Activated naive CD8-positive, alpha-beta T cell (primary cell): ENCODE measurements at regions not wholly inside any gene's neighbourhood (a gene's known extent, or its start where the extent isn't known, plus 50 kb on each side); places are given as distances from the start of the nearest gene placed in this dataset.
"Not testable (repeated sequence)": the region's sequence is repeated elsewhere in the genome, so short reads cannot be mapped to it uniquely, and the experiment has no call there.

Source experiments
- H3K27ac Mint-ChIP-seq: one replicate; pipeline ENCODE4 v1.8.0; 2021; ENCODE audit warnings: mixed read lengths
- H3K27me3 Mint-ChIP-seq: one replicate; pipeline ENCODE4 v1.8.0; 2021; ENCODE audit warnings: mixed read lengths
- H3K36me3 Mint-ChIP-seq: one replicate; pipeline ENCODE4 v1.8.0; 2021; ENCODE audit warnings: mixed read lengths
- H3K4me1 Mint-ChIP-seq: one replicate; pipeline ENCODE4 v1.8.0; 2021; ENCODE audit warnings: low read depth, mixed read lengths
- H3K4me3 Mint-ChIP-seq: one replicate; pipeline ENCODE4 v1.8.0; 2021; ENCODE audit warnings: mild to moderate bottlenecking, mixed read lengths
- H3K9me3 Mint-ChIP-seq: one replicate; pipeline ENCODE4 v1.8.0; 2021; ENCODE audit warnings: low read depth, mixed read lengths

- Mint-ChIP-seq H3K27me3 (no peaks in the 10 kb centered on the region), H3K4me3 (no peak overlapping the region), H3K27ac (no peak overlapping the region), H3K36me3 (peaks cover 8% of the 10 kb centered on the region), H3K9me3 (no peaks in the 10 kb centered on the region), H3K4me1 (peaks cover 17% of the 10 kb centered on the region)
Observed at GRCh38 chr18:23311351-23312121, 141.6 kb upstream of the RIOK3 start.

GRCh38 chr18:23313379-23313778 lies 139.7 kb upstream of the RIOK3 start:
- Mint-ChIP-seq H3K36me3 (peaks cover 10% of the 10 kb centered on the region), H3K4me1 (peaks cover 4% of the 10 kb centered on the region), H3K27me3 (no peaks in the 10 kb centered on the region), H3K4me3 (no peak overlapping the region), H3K9me3 (no peaks in the 10 kb centered on the region), H3K27ac (no peak overlapping the region)

DNA sequence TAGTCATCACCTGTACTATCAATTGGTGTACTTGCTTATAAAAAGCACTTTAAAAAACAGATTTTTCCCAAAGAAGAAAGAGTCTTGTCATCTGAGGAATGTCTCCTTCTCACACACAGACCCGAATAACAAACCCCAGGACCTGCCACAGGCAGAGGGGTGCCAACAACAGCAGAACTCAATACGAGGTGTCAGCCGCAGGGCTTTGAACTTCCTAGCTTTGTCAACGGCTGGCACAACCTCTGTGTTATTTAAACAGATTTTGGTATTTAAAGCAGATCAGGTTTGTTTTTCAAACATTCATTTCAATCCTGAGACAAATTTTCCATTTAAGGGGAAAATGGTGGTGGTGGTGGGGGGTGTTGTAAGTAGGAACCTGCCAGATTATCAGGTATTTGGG lies 138.4 kb upstream of the RIOK3 start:
- H3K36me3 Mint-ChIP-seq, result peaks cover 10% of the 10 kb centered on the region
- H3K9me3 Mint-ChIP-seq, result no peaks in the 10 kb centered on the region
- H3K27ac Mint-ChIP-seq, result no peak overlapping the region
- H3K4me3 Mint-ChIP-seq, result no peak overlapping the region
- H3K27me3 Mint-ChIP-seq, result no peaks in the 10 kb centered on the region
- no peaks in the 10 kb centered on the region for H3K4me1 Mint-ChIP-seq

GRCh38 chr18:23316316-23316715 lies 136.8 kb upstream of the RIOK3 start:
- Mint-ChIP-seq H3K27ac (no peak overlapping the region), H3K36me3 (peaks cover 9% of the 10 kb centered on the region), H3K4me1 (no peaks in the 10 kb centered on the region), H3K9me3 (no peaks in the 10 kb centered on the region), H3K4me3 (no peak overlapping the region), H3K27me3 (no peaks in the 10 kb centered on the region)

DNA sequence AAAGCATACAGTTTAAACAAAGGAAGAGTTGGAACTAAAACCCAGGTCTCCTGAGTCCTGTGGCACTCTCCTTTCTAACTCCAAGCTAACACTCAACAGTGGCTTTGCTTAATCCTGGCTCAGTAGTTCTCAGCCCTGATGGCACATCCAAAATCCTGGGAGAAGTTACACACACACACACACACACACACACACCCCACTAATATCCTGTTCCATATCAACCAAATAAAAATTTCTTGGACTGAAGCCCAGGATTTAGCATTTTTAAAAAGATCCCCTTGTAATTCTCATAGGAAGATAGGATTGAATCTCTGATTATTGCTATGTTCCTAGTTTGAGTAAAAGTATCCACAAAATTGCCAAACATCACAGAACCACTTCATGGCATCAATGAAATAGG lies 136.1 kb upstream of the RIOK3 start:
- Mint-ChIP-seq H3K4me3 (no peak overlapping the region), H3K9me3 (no peaks in the 10 kb centered on the region), H3K27ac (no peak overlapping the region), H3K36me3 (peaks cover 11% of the 10 kb centered on the region), H3K4me1 (no peaks in the 10 kb centered on the region), H3K27me3 (no peaks in the 10 kb centered on the region)

DNA sequence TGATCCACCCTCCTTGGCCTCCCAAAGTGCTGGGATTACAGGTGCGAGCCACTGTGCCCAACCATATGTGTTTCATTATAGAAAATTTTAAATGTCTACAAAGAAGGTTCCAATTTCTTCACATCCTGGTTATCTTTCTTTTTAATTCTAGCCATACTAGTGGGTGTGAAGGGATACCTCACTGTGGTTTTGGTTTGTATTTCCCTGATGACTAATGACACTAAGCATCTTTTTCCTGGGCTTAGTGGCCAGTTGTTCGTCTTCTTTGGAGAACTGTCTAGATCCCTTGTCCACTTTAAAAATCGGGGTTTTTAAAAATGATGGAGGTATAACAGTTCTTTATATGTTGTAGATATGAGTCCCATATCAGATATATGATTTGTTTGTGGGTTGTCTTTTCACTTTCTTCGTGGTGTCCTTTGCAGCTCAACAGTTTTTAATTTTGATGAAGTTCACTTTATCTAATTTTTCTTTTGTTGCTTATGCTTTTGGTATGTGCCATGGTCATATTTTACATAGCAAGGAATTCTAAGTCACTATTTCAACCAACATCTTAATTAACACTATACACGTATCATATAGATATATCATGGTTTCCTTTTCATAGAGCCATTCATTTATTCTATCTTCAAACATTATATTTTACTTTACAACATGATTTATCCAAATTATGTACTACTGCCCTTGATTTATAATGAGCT lies 135.0 kb upstream of the RIOK3 start:
- no peaks in the 10 kb centered on the region for H3K9me3 Mint-ChIP-seq
- H3K36me3 Mint-ChIP-seq, result peaks cover 16% of the 10 kb centered on the region
- no peak overlapping the region for H3K27ac Mint-ChIP-seq
- no peak overlapping the region for H3K4me3 Mint-ChIP-seq
- H3K4me1 Mint-ChIP-seq, result no peaks in the 10 kb centered on the region
- H3K27me3 Mint-ChIP-seq, result no peaks in the 10 kb centered on the region

DNA sequence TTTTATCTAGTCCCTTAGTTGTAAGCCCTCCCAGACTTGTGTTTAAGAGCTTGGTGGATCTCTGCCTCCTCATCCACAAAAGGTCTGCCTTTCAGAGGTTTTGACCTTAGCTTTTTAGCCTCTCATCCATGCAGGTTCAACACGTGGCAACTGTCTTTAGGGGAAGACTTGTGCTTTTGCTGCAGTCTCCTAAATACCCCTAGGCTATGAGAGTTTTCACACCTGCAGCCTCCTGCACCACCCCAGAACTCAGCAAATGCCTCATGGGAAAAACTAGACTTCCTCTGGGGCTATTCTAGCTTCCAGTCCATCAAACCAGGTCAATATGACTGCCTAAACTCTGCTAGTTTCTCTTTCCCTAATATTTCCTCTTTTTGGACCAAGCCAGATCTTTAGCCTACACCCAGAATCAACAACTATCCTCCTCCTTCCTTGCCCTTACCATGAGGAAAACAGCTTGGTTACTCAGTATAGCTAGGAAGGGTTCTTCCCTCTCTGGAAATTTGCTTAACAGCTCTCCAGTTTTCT lies 132.3 kb upstream of the RIOK3 start:
- H3K4me3 Mint-ChIP-seq, result no peak overlapping the region
- no peak overlapping the region for H3K27ac Mint-ChIP-seq
- H3K36me3 Mint-ChIP-seq, result peaks cover 13% of the 10 kb centered on the region
- H3K27me3 Mint-ChIP-seq, result no peaks in the 10 kb centered on the region
- H3K4me1 Mint-ChIP-seq, result no peaks in the 10 kb centered on the region
- H3K9me3 Mint-ChIP-seq, result no peaks in the 10 kb centered on the region

DNA sequence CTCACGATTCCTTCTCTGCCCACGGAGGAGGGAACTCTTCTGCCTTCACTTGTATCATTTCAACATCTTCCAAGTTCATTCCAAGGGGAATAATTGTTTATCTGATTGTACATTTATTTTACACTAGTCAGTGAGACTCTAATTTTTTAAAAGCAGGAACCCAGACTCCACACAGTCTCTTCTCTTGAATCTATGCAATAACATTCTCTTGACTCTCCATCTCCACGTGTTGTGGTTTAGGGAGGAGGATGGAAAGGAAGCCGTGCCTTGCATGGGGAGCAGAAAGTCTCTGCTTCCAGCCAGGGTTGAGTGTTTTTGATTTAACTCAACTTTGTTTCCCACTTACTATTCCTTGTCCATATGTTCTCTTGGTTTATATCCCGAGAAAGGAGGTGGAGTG lies 131.1 kb upstream of the RIOK3 start:
- H3K9me3 Mint-ChIP-seq, result no peaks in the 10 kb centered on the region

DNA sequence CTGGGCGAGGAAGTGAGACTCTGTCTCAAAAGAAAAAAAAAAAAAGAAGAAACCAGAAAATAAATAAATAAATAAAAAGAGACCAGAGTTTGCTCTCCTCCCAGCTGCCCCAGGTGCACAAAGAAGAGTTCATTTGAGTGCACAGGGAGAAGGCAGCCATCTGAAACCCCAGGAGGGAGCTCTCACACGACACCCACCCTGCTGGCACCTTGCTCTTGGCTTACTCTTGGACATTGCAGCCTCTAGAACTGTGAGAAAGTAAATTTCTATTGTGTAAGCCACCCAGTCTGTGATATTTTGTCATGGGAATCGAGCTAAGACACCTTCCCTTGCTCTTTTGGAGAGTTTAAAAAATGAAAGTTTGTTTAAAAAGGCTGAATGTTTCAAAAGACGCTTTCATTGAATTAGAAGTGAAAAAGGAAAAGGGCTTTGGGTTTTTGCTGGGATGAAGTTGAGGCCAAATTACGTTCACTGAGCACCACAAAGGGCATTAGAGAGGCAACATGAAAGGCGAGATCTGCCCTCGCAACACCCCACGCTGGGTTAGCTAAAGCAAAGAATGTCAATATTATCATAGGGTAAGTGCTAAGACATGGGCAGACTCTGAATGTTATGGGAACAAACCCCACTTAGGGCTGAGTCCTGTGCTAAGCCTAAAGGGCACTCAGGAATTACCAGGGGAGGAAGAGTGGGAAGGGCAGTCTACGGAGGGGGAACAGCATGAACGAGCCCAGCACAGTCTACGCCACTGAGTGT lies 128.9 kb upstream of the RIOK3 start:
- Mint-ChIP-seq H3K36me3 (peaks cover 28% of the 10 kb centered on the region), H3K27me3 (no peaks in the 10 kb centered on the region), H3K9me3 (peaks cover 5% of the 10 kb centered on the region), H3K27ac (no peak overlapping the region), H3K4me3 (no peak overlapping the region), H3K4me1 (no peaks in the 10 kb centered on the region)

More for the DNA sequence above, 131.1 kb upstream of the RIOK3 start:
- H3K36me3 Mint-ChIP-seq, result peaks cover 23% of the 10 kb centered on the region
- H3K4me3 Mint-ChIP-seq, result no peak overlapping the region
- H3K27me3 Mint-ChIP-seq, result no peaks in the 10 kb centered on the region
- no peak overlapping the region for H3K27ac Mint-ChIP-seq
- H3K4me1 Mint-ChIP-seq, result no peaks in the 10 kb centered on the region

GRCh38 chr18:23324861-23325260 lies 128.2 kb upstream of the RIOK3 start:
- H3K27me3 Mint-ChIP-seq, result no peaks in the 10 kb centered on the region
- H3K27ac Mint-ChIP-seq, result no peak overlapping the region
- peaks cover 32% of the 10 kb centered on the region for H3K36me3 Mint-ChIP-seq
- H3K4me1 Mint-ChIP-seq, result no peaks in the 10 kb centered on the region
- no peak overlapping the region for H3K4me3 Mint-ChIP-seq
- peaks cover 5% of the 10 kb centered on the region for H3K9me3 Mint-ChIP-seq

- H3K36me3 Mint-ChIP-seq, result peaks cover 31% of the 10 kb centered on the region
Observed at GRCh38 chr18:23329671-23330070, 123.4 kb upstream of the RIOK3 start.

GRCh38 chr18:23330423-23330822 lies 122.7 kb upstream of the RIOK3 start:
- Mint-ChIP-seq H3K27ac (no peak overlapping the region), H3K9me3 (peaks cover 5% of the 10 kb centered on the region), H3K27me3 (no peaks in the 10 kb centered on the region), H3K4me1 (no peaks in the 10 kb centered on the region), H3K4me3 (no peak overlapping the region), H3K36me3 (peaks cover 30% of the 10 kb centered on the region)

More at GRCh38 chr18:23329671-23330070, 123.4 kb upstream of the RIOK3 start:
- H3K4me3 Mint-ChIP-seq, H3K27ac Mint-ChIP-seq, H3K4me1 Mint-ChIP-seq, H3K9me3 Mint-ChIP-seq, H3K27me3 Mint-ChIP-seq: not testable (repeated sequence)

- peaks cover 32% of the 10 kb centered on the region for H3K36me3 Mint-ChIP-seq
- no peak overlapping the region for H3K4me3 Mint-ChIP-seq
- H3K9me3 Mint-ChIP-seq, result peaks cover 5% of the 10 kb centered on the region
- no peak overlapping the region for H3K27ac Mint-ChIP-seq
- H3K27me3 Mint-ChIP-seq, result no peaks in the 10 kb centered on the region
- H3K4me1 Mint-ChIP-seq, result no peaks in the 10 kb centered on the region
Observed at GRCh38 chr18:23331091-23331920, 121.8 kb upstream of the RIOK3 start.

DNA sequence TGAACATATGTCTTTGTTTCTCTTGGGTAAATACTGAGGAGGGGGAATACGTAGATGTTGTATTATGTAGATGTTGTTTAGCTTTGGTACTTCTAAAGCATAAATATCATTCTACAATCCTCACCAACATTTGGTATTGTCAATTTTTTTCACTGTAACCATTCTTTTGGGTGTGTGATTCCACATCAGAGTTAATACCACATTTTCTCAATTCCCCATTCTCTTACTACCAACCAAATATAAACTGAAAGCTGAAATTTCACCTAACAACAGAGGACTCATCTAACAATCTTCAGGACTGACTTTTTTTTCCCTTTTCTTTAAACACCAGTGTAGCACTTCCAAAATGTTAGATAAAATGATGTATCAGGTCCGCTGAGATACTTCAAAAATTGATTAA lies 120.7 kb upstream of the RIOK3 start:
- H3K27ac Mint-ChIP-seq, result no peak overlapping the region

More for the DNA sequence above, 120.7 kb upstream of the RIOK3 start:
- Mint-ChIP-seq H3K36me3 (peaks cover 28% of the 10 kb centered on the region), H3K4me3 (no peak overlapping the region), H3K27me3 (no peaks in the 10 kb centered on the region), H3K4me1 (no peaks in the 10 kb centered on the region), H3K9me3 (peaks cover 5% of the 10 kb centered on the region)
